Common myeloid progenitor, CD34-positive (primary cell): ENCODE measurements at regions not wholly inside any gene's neighbourhood (a gene's known extent, or its start where the extent isn't known, plus 50 kb on each side); places are given as distances from the start of the nearest gene placed in this dataset.

Experiments used
- CTCF ChIA-PET: fragments of 350-600 bp; sonication (Branson Sonifier 250); formaldehyde crosslinking; loops from one replicate; lab custom pipeline; 2021; ENCODE audit warnings: antibody characterized with exemption; lab: Charles Lee
- POLR2A ChIA-PET: fragments of 350-600 bp; sonication (Branson Sonifier 250); formaldehyde crosslinking; loops from one replicate; lab custom pipeline; 2021; ENCODE audit warnings: antibody characterized with exemption; lab: Charles Lee
- DNase-seq, 3 donors: peaks; one replicate each; pipeline versions ENCODE4 v3.0.0 to v3.0.0-alpha.2; 2013
- H3K27ac ChIP-seq, 2 experiments: 1 replicate in 1 of 2; 2 replicates in 1 of 2; pipeline ENCODE4 v1.7.0; 2013; ENCODE audit warnings: inconsistent platforms in 2 of 2, low read length in 2 of 2, mild to moderate bottlenecking in 2 of 2, low read depth in 1 of 2, moderate library complexity in 1 of 2; ENCODE audit not compliant: severe bottlenecking in 2 of 2, insufficient read depth in 1 of 2, poor library complexity in 1 of 2
- H3K27me3 ChIP-seq, 5 experiments: replicated peaks in 2 of 5; 1 replicate in 3 of 5; 2 replicates in 2 of 5; pipeline versions ENCODE4 v1.6.1 to v1.7.0; 2013; ENCODE audit warnings: low read length in 4 of 5, mild to moderate bottlenecking in 2 of 5, moderate library complexity in 2 of 5, inconsistent platforms in 1 of 5; ENCODE audit not compliant: insufficient read depth in 5 of 5, control insufficient read depth in 4 of 5
- H3K36me3 ChIP-seq, 4 experiments: 1 replicate in 2 of 4; 2 replicates in 2 of 4; pipeline versions ENCODE4 v1.6.1 to v1.7.0; 2013; ENCODE audit warnings: low read length in 3 of 4, control low read depth in 1 of 4, mild to moderate bottlenecking in 1 of 4; ENCODE audit not compliant: control insufficient read depth in 4 of 4, insufficient read depth in 4 of 4
- H3K4me1 ChIP-seq, 4 experiments: 1 replicate in 3 of 4; 2 replicates in 1 of 4; pipeline versions ENCODE4 v1.6.1 to v1.7.1; 2013; ENCODE audit warnings: low read length in 3 of 4, mild to moderate bottlenecking in 3 of 4, control low read depth in 1 of 4, inconsistent platforms in 1 of 4, moderate library complexity in 1 of 4; ENCODE audit not compliant: control insufficient read depth in 4 of 4, insufficient read depth in 4 of 4; ENCODE audit errors: control extremely low read depth in 1 of 4
- H3K4me3 ChIP-seq, 7 experiments: 1 replicate in 4 of 7; 2 replicates in 3 of 7; pipeline versions ENCODE4 v1.5.1 to v1.7.0; 2013; ENCODE audit warnings: mild to moderate bottlenecking in 7 of 7, low read length in 6 of 7, moderate library complexity in 6 of 7, inconsistent platforms in 2 of 7, low read depth in 2 of 7, control low read depth in 1 of 7; ENCODE audit not compliant: insufficient read depth in 4 of 7, control insufficient read depth in 1 of 7; ENCODE audit errors: extremely low read depth in 1 of 7
- H3K9me3 ChIP-seq, 5 experiments: 1 replicate in 4 of 5; 2 replicates in 1 of 5; pipeline versions ENCODE4 v1.6.1 to v1.7.1; 2013; ENCODE audit warnings: low read length in 4 of 5, mild to moderate bottlenecking in 2 of 5, inconsistent platforms in 1 of 5, low read depth in 1 of 5, moderate library complexity in 1 of 5; ENCODE audit not compliant: control insufficient read depth in 4 of 5, insufficient read depth in 2 of 5; ENCODE audit errors: control extremely low read depth in 1 of 5
- WGBS: methylation state at CpG from one replicate; pipeline ENCODE4 v1.1.5; 2013; ENCODE audit not compliant: insufficient coverage; 5-methylcytosine and 5-hydroxymethylcytosine counted together

GRCh38 chr13:105602956-105603670 lies 932.3 kb downstream of the EFNB2 start:
- no peaks in the 10 kb centered on the region for H3K9me3 ChIP-seq
- POLR2A ChIA-PET = no interaction called here
- H3K36me3 ChIP-seq = no peaks in the 10 kb centered on the region
- no peaks in the 10 kb centered on the region for H3K4me1 ChIP-seq
- H3K27me3 ChIP-seq = no peaks in the 10 kb centered on the region
- CTCF ChIA-PET = no interaction called here
- no peak overlapping the region for H3K4me3 ChIP-seq
- no peak for DNase-seq
- WGBS = 96% methylated on average over 3 of the region's 8 CpGs
- no peak overlapping the region for H3K27ac ChIP-seq

DNA sequence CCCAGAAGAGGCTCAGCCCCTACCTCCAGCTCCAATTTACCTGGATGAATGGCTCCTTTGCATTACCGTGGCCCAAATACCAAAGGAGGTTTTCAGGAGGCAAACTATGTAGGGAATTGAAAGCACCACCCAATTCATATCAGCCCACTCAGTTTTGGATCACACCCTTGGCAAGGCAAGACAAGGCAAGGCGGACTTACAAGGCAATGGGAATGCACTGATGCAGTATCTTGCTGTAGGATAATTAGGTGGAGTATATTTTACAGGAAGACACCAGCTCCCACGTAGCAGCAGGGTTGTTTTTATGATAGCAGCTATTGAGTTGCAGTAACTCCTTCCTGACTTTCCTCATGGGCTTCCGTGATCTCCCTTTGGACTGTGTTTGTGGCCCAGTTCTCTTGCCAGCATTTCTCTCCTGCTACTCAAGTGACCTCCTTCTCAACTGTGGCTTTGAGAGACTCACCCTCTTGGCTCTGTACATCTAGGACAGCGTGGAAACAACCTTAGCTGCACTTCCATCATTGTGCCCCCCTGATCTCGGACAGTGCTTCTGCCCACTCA lies 935.9 kb downstream of the EFNB2 start:
- POLR2A ChIA-PET = no interaction called here
- H3K9me3 ChIP-seq = no peaks in the 10 kb centered on the region
- 100% methylated on average over 3 of the region's 6 CpGs for WGBS
- H3K4me1 ChIP-seq = no peaks in the 10 kb centered on the region
- H3K36me3 ChIP-seq = no peaks in the 10 kb centered on the region
- H3K4me3 ChIP-seq = no peak overlapping the region
- DNase-seq = no peak
- CTCF ChIA-PET = interaction anchor here (0.9 kb wide), 1 partner anchor 17 kb away, joined by 3 read pairs; no protein-coding TSS in a partner anchor
- no peaks in the 10 kb centered on the region for H3K27me3 ChIP-seq
- H3K27ac ChIP-seq = no peak overlapping the region

DNA sequence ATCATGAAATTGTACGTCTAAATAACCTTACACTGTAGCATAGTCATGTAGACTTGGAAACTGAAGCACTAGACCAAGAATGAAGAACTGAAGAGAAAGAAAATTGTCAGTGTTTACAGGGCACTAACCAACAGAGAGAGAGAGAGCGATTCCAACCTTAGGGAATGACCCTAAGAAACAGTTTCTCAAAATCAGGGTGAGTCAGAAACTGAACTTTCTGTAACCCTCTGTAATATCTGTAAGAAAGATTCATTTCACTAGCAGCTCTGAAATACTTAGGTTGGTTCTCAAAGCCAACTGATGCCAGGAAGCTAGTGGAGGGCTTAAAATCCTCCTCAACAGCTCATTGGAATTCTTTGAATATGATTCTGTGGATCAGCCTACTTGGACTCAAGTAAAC lies 936.9 kb downstream of the EFNB2 start:
- Histone ChIP-seq H3K4me3 (no peak overlapping the region), H3K9me3 (no peaks in the 10 kb centered on the region), H3K4me1 (no peaks in the 10 kb centered on the region), H3K27me3 (no peaks in the 10 kb centered on the region), H3K36me3 (no peaks in the 10 kb centered on the region), H3K27ac (no peak overlapping the region)
- ChIA-PET CTCF (no interaction called here), POLR2A (no interaction called here)
- no peak for DNase-seq
- 100% methylated on average over 1 of the region's 2 CpGs for WGBS

DNA sequence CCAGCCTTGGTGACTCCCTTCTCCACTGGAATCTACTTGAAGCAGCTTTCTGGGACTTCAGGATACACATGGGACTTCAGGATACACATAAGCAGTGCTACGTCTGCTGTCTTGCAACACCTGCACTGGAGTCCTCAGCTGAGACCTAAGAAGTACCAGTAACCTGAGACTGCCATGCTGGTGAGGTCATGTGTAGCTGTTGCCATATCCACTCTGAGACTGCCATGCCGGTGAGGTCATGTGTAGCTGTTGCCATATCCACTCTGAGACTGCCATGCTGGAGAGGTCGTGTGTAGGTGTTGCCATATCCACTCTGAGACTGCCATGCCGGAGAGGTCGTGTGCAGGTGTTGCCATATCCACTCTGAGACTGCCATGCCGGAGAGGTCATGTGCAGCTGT lies 937.9 kb downstream of the EFNB2 start:
- Histone ChIP-seq H3K27ac (no peak overlapping the region), H3K36me3 (no peaks in the 10 kb centered on the region), H3K9me3 (no peaks in the 10 kb centered on the region), H3K4me3 (no peak overlapping the region), H3K4me1 (no peaks in the 10 kb centered on the region), H3K27me3 (no peaks in the 10 kb centered on the region)
- ChIA-PET POLR2A (no interaction called here), CTCF (no interaction called here)
- DNase-seq = no peak
- 100% methylated on average over 3 of the region's 6 CpGs for WGBS

DNA sequence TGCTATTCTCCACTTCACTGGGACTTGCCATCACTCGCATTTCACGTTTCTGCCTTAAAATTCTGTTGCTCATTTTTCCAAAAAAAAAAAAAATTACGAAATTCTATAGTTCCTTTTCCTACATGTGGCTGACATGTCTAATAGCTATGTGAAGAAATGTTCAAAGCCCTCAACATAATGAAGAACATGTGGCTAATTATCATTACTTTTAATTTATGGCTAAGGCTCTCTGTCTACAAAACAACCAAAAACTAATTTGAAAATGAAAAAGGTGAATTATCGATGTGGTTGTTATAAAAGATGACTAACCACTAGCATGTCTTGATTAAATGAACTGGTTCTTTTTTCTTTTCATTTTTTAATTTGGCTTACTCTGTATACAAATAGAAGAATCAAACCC lies 940.0 kb downstream of the EFNB2 start:
- CTCF ChIA-PET = no interaction called here
- DNase-seq = no peak
- Histone ChIP-seq H3K27me3 (no peaks in the 10 kb centered on the region), H3K4me1 (no peaks in the 10 kb centered on the region), H3K9me3 (no peaks in the 10 kb centered on the region), H3K36me3 (no peaks in the 10 kb centered on the region), H3K4me3 (no peak overlapping the region), H3K27ac (no peak overlapping the region)
- POLR2A ChIA-PET = no interaction called here
- WGBS = no CpG with 5 or more reads among the region's 4 CpGs

- no peak overlapping the region for H3K4me3 ChIP-seq
- no peaks in the 10 kb centered on the region for H3K4me1 ChIP-seq
- H3K36me3 ChIP-seq = no peaks in the 10 kb centered on the region
- 100% methylated on average over 2 of the region's 3 CpGs for WGBS
- DNase-seq = no peak
- no peaks in the 10 kb centered on the region for H3K27me3 ChIP-seq
- no peak overlapping the region for H3K27ac ChIP-seq
- no peaks in the 10 kb centered on the region for H3K9me3 ChIP-seq
- POLR2A ChIA-PET = interaction anchor here (0.7 kb wide), 1 partner anchor 239 kb away, joined by 3 read pairs; no protein-coding TSS in a partner anchor
- CTCF ChIA-PET = no interaction called here
Observed at GRCh38 chr13:105591277-105591676, 944.2 kb downstream of the EFNB2 start.

GRCh38 chr13:105587786-105588185 lies 947.7 kb downstream of the EFNB2 start:
- no peaks in the 10 kb centered on the region for H3K9me3 ChIP-seq
- no peak overlapping the region for H3K4me3 ChIP-seq
- ChIA-PET CTCF (no interaction called here), POLR2A (no interaction called here)
- no peaks in the 10 kb centered on the region for H3K27me3 ChIP-seq
- no peak overlapping the region for H3K27ac ChIP-seq
- no peaks in the 10 kb centered on the region for H3K36me3 ChIP-seq
- no peak for DNase-seq
- no peaks in the 10 kb centered on the region for H3K4me1 ChIP-seq
- WGBS = 97% methylated on average over 6 of the region's 7 CpGs
